ENCODE measurements at regions not wholly inside any gene's neighbourhood (a gene's known extent, or its start where the extent isn't known, plus 50 kb on each side); places are given as distances from the start of the nearest gene placed in this dataset.

DNA sequence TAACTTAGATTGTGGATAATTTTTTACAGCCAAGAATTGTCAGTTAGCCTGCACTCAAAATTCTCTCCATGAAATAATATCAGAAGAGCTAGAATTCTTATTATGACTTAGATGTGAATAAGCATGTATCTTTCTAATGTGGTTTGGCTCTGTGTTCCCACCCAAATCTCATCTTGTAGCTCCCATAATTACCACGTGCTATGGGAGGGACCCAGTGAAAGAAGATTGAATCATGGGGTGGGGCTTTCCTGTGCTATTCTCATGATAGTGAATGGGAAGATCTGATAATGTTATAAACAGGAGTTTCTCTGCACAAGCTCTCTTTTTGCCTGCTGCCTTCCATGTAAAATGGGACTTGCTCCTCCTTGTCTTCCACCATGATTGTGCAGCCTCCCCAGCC is 176.8 kb downstream of the MAT2B start:
- no peak overlapping the region for H3K27ac ChIP-seq
- H3K27me3 ChIP-seq = no peaks in the 10 kb centered on the region
- no peaks in the 10 kb centered on the region for H4K20me1 ChIP-seq
- no peaks in the 10 kb centered on the region for H3K36me3 ChIP-seq
- H3K4me3 ChIP-seq = no peak overlapping the region
- H3K4me1 ChIP-seq = no peaks in the 10 kb centered on the region
- TF ChIP-seq Cebpa-rat (IDR thresholded peaks at IDR 0.05) = no peak
- no peaks in the 10 kb centered on the region for H3K9me3 ChIP-seq
- no peak overlapping the region for H3K9ac ChIP-seq
- H3K4me2 ChIP-seq = no peak overlapping the region

DNA sequence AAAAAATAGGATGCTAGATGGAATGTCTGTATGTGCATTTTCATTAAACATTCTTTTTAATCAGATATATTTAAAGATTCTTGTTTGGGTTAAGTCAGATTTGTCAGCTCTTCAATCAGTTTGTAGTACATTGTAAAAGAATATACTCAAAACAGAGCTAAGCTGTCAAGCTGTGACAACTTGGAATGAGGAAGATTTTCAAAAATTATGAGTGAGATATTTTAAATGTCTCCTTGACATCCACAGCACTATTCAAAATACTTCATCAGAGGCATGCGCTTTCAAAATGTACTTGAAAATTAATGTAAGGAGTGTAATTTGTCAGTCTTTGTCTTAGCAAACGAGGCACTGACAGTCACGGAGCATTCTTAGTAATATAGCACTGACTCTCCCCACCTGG is 182.0 kb downstream of the MAT2B start:
- H3K27ac ChIP-seq = no peak overlapping the region
- no peaks in the 10 kb centered on the region for H4K20me1 ChIP-seq
- no peaks in the 10 kb centered on the region for H3K36me3 ChIP-seq

DNA sequence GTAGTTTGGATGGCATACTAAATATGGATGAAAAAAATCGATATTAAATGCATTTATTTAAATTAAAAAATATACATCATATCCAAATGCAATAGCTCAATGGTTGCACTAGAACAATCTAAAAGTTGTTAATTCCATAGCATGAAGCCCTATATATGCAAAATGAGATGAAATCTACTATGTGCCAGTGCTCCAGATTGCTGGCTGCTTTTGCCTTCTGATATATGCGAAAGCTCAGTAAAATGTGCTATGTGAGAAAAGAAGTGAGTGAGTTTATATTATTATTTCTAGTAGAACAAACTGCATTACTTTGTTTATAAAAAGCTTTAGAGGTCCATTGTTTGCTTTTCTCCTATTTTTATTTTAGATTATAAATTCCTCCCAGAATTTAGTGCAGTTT is 186.7 kb downstream of the MAT2B start:
- TF ChIP-seq Cebpa-rat (IDR thresholded peaks at IDR 0.05) = no peak
- Histone ChIP-seq H3K36me3 (no peaks in the 10 kb centered on the region), H3K9ac (no peak overlapping the region), H3K4me2 (no peak overlapping the region), H3K27ac (no peak overlapping the region), H3K4me3 (no peak overlapping the region), H3K27me3 (no peaks in the 10 kb centered on the region), H3K4me1 (no peaks in the 10 kb centered on the region), H4K20me1 (no peaks in the 10 kb centered on the region), H3K9me3 (no peaks in the 10 kb centered on the region)

More for the DNA sequence above, 182.0 kb downstream of the MAT2B start:
- H3K9ac ChIP-seq = no peak overlapping the region
- H3K4me2 ChIP-seq = no peak overlapping the region
- H3K9me3 ChIP-seq = no peaks in the 10 kb centered on the region
- no peak for TF ChIP-seq Cebpa-rat (IDR thresholded peaks at IDR 0.05)
- no peaks in the 10 kb centered on the region for H3K4me1 ChIP-seq
- H3K27me3 ChIP-seq = no peaks in the 10 kb centered on the region
- H3K4me3 ChIP-seq = no peak overlapping the region

DNA sequence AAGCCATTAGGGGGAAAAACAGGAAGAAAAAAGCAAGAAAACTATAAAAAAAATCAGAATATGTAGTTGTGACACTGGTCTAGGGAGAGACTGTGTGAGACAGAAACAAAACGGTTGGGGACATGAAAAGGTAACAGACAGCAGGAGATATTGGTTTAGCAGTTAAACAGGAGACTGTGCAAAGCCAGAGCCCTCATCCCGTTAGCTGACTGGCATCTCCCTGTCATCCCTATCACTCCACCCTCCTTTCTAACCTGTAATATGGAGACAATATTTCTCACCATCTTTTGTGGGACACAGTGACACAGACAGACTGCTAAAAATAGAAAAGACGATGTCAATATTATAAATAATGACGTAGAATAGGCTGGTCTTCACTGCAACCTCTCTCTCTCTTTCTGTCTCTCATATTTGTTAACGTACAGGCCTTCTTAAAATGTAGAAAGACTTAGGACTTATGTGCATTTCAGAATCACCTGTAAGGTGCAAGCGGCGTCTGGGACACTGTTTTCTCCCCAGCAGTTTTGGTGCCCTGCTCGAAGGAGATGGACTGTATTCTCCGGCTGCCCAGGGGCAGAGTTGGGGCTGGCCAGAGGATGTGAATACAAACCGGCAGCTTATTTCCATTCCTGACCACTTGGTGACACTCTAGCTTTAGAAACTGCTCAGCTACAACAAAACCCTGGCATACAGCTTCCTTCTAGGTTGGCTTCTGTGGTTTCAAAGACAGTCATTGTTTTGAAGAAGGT is 190.6 kb downstream of the MAT2B start:
- Histone ChIP-seq H3K4me1 (no peaks in the 10 kb centered on the region), H3K9me3 (no peaks in the 10 kb centered on the region), H3K27me3 (no peaks in the 10 kb centered on the region), H3K4me3 (no peak overlapping the region), H3K9ac (no peak overlapping the region), H3K4me2 (no peak overlapping the region), H3K27ac (no peak overlapping the region), H4K20me1 (no peaks in the 10 kb centered on the region), H3K36me3 (no peaks in the 10 kb centered on the region)
- TF ChIP-seq Cebpa-rat (IDR thresholded peaks at IDR 0.05) = no peak

DNA sequence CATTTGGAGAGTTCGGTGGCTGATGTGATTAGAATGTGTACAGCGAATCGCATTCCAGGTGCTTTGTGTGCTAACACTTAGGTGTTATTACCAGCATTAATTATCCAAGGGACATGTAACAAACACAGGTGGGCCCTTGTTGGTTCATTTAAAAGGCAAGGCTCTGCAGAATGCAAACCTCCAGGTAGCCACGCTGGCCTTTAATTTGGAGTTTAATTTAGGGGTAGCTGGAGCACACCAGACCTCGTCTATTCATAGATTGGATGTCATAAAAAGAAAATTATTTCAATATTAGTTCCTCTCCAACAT is 191.1 kb downstream of the MAT2B start:
- Histone ChIP-seq H3K4me1 (no peaks in the 10 kb centered on the region), H3K4me2 (no peak overlapping the region), H3K9me3 (no peaks in the 10 kb centered on the region), H4K20me1 (no peaks in the 10 kb centered on the region), H3K36me3 (no peaks in the 10 kb centered on the region), H3K27me3 (no peaks in the 10 kb centered on the region), H3K27ac (no peak overlapping the region), H3K9ac (no peak overlapping the region), H3K4me3 (no peak overlapping the region)
- TF ChIP-seq Cebpa-rat (IDR thresholded peaks at IDR 0.05) = no peak

DNA sequence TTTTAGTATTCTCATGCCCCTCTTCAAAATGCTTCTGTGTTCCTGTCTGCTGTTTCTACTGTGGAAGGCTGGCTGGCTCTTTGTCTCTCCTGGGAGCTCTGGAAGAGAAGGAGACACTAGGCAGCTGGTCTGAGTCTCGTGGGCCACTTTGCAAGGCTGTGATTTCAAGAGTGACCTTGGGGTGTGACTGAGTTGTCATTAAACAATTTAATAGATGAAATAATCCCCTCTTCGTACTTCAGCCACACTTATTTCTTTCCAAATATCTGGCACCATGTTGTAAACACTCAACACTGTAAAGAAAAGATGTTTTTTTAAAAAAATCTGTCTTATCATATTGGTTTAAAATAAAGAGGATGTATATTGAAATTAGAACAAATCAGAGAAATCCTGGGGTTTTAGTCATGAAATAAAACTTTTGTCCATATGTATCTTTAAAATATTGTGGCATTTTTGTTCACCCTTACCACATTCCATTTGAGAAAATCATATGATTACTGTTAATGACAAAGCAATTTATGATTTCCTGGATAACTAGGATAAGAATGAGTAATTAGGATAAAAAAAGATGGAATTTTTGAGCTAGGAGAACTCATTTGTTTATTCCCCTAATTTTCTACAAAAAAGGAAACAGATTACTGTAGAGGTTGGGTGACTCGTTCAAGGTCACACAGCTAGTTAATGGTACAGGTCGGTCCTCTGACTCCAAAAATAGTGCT is 200.8 kb downstream of the MAT2B start:
- no peaks in the 10 kb centered on the region for H3K9me3 ChIP-seq
- H3K9ac ChIP-seq = no peak overlapping the region
- H3K27ac ChIP-seq = no peak overlapping the region
- TF ChIP-seq Cebpa-rat (IDR thresholded peaks at IDR 0.05) = no peak
- H3K4me2 ChIP-seq = no peak overlapping the region
- H3K27me3 ChIP-seq = no peaks in the 10 kb centered on the region
- no peaks in the 10 kb centered on the region for H4K20me1 ChIP-seq
- no peak overlapping the region for H3K4me3 ChIP-seq
- no peaks in the 10 kb centered on the region for H3K4me1 ChIP-seq
- no peaks in the 10 kb centered on the region for H3K36me3 ChIP-seq

DNA sequence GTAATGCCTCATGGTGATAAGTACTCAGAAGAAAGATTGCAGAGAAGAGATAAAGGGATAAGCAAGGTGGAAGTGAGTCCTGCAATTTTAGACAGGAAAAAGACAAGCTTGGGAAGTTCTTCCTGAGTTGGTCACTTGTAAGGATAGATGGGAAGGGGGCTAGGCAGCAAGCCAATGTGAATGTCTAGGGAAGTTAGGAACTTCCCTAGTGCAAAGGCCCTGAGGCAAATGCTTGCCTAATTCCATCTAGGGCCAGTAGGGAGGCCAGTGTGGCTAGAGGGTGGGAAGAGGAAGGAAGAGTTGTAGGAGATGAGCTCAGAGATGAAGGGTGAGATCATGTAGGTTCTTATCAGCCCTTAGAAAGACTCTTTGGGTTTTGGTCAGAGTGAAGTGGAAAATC is 206.6 kb downstream of the MAT2B start:
- no peaks in the 10 kb centered on the region for H3K27me3 ChIP-seq
- H3K9ac ChIP-seq = no peak overlapping the region
- no peak overlapping the region for H3K4me2 ChIP-seq
- H3K9me3 ChIP-seq = no peaks in the 10 kb centered on the region
- H3K4me3 ChIP-seq = no peak overlapping the region
- no peaks in the 10 kb centered on the region for H3K36me3 ChIP-seq
- H4K20me1 ChIP-seq = no peaks in the 10 kb centered on the region
- no peaks in the 10 kb centered on the region for H3K4me1 ChIP-seq
- TF ChIP-seq Cebpa-rat (IDR thresholded peaks at IDR 0.05) = no peak
- H3K27ac ChIP-seq = no peak overlapping the region

DNA sequence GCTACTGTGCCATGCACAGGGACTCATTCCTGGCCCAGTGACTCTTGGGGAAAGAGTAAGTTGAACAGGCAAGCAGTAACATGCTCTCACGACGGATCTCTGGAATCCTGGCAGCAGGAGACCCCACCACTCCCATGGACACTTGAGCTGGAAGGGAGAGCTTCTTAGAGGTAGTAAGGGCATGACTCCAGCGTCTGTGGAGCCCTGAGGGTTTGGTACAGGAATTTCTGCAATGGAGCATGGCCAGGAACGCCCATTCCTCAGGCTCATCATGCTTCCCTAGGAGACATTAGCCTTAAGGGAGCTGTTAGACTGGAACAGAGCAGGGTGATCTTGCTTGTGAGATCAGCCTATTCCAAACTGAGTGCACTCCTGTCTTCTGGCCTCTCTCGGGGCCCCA is 212.9 kb downstream of the MAT2B start:
- Histone ChIP-seq H4K20me1 (no peaks in the 10 kb centered on the region), H3K9ac (no peak overlapping the region), H3K36me3 (no peaks in the 10 kb centered on the region), H3K27me3 (no peaks in the 10 kb centered on the region), H3K4me2 (no peak overlapping the region), H3K9me3 (no peaks in the 10 kb centered on the region), H3K27ac (no peak overlapping the region), H3K4me3 (no peak overlapping the region), H3K4me1 (no peaks in the 10 kb centered on the region)
- TF ChIP-seq Cebpa-rat (IDR thresholded peaks at IDR 0.05) = no peak

DNA sequence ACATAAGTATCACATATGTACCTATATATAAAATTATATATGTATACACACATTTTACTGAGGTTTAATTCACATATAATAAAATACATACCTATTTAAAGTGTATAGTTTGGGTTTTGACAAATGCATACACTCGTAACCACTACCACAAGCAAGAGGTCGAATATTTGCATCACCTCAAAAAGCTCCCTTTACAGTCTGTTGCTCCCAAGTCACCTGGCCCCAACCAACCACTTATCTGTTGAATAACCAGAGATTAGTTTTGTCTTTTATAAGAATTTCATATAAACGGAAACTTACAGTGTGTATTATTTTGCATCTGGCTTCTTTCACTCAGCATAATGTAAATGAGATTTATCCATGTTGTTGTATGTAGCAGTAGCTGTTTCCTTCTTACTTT is 218.9 kb downstream of the MAT2B start:
- Histone ChIP-seq H3K9me3 (no peaks in the 10 kb centered on the region), H3K27me3 (no peaks in the 10 kb centered on the region), H4K20me1 (no peaks in the 10 kb centered on the region), H3K9ac (no peak overlapping the region), H3K4me3 (no peak overlapping the region), H3K4me1 (no peaks in the 10 kb centered on the region), H3K4me2 (no peak overlapping the region), H3K27ac (no peak overlapping the region), H3K36me3 (no peaks in the 10 kb centered on the region)
- TF ChIP-seq Cebpa-rat (IDR thresholded peaks at IDR 0.05) = no peak

DNA sequence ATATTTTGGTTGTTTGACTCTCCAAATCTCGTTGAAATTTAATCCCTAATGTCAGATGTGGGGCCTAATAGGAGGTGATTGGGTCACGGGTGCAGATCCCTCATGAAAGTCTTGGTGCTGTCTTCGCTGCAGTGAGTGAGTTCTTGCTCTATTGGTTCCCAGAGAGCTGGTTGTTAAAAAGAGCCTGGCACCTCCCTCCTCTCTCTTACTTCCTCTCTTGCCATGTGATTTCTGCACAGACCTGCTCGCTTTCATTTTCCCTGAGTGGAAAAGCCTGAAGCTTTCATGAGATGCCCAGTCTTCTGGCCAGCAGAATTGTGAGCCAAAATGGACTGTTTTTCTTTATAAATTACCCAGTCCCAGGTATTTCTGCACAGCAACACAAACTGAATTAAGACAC is 221.6 kb downstream of the MAT2B start:
- no peak for TF ChIP-seq Cebpa-rat (IDR thresholded peaks at IDR 0.05)
- Histone ChIP-seq H3K36me3 (no peaks in the 10 kb centered on the region), H3K4me1 (no peaks in the 10 kb centered on the region), H3K27ac (no peak overlapping the region), H3K4me2 (no peak overlapping the region), H3K9me3 (no peaks in the 10 kb centered on the region), H4K20me1 (no peaks in the 10 kb centered on the region), H3K9ac (no peak overlapping the region), H3K4me3 (no peak overlapping the region), H3K27me3 (no peaks in the 10 kb centered on the region)
